HCT116 (cell line): ENCODE measurements at regions not wholly inside any gene's neighbourhood (a gene's known extent, or its start where the extent isn't known, plus 50 kb on each side); places are given as distances from the start of the nearest gene placed in this dataset.

Experiments
- ATAC-seq: fragments of 200-7000 bp; cut with Tn5 transposase; 2 replicates; pipeline ENCODE4 v1.9.1; 2020; ENCODE audit warnings: mild to moderate bottlenecking, moderate library complexity
- BruUV-seq: library from RNA; stranded (reverse); fragments of 400-500 nt; replicated peaks from 2 replicates; lab custom pipeline; 2021; lab: Mats Ljungman, UMichigan
- CTCF ChIA-PET: fragments of 300-600 bp; sonication (Branson Sonifier 250); formaldehyde crosslinking; loops from one replicate; lab custom pipeline; 2021; ENCODE audit warnings: antibody characterized with exemption; lab: Charles Lee
- POLR2A ChIA-PET: fragments of 300-600, 350-600 bp; sonication (Branson Sonifier 250); formaldehyde crosslinking; loops from one replicate; lab custom pipeline; 2021; ENCODE audit warnings: antibody characterized with exemption; lab: Charles Lee
- RAD21 ChIA-PET, 2 experiments: fragments of 300-600 bp; sonication (Branson Sonifier 250); formaldehyde crosslinking; loops; one replicate each; lab custom pipeline; 2023; ENCODE audit warnings: low total read pairs in 2 of 2; ENCODE audit not compliant: uncharacterized antibody in 2 of 2, unreplicated experiment in 2 of 2, low non-redundant PET in 1 of 2; lab: Charles Lee
- DNase-seq: peaks from one replicate; pipeline ENCODE4 v3.0.0-alpha.2; 2010; ENCODE audit warnings: low read depth, low spot score
- H2AFZ ChIP-seq: fragments of 200-600 bp; shearing (Covaris generic), sonication (generic); 2 replicates; pipeline ENCODE4 v1.6.1; 2017; ENCODE audit warnings: low read depth, mixed run types, mixed read lengths, antibody characterized with exemption, low read length; ENCODE audit not compliant: poor library complexity, severe bottlenecking
- H3K27ac ChIP-seq: 2 replicates; pipeline ENCODE4 v1.5.1; 2012; ENCODE audit warnings: low read depth, low read length
- H3K27me3 ChIP-seq: fragments of 200-600 bp; sonication (generic); 2 replicates; pipeline ENCODE4 v1.6.1; 2016; ENCODE audit warnings: mixed run types, low read length, mixed read lengths; ENCODE audit not compliant: insufficient read depth
- H3K36me3 ChIP-seq, 2 experiments: fragments of 200-500 bp in 1 of 2; fragments of 200-600 bp in 1 of 2; sonication (Bioruptor generic) in 1 of 2; sonication (generic) in 1 of 2; 2 replicates each; pipeline versions ENCODE4 v1.5.1 to v1.6.1; 2014 to 2016; ENCODE audit warnings: low read length in 2 of 2, inconsistent platforms in 1 of 2, mixed read lengths in 1 of 2, mixed run types in 1 of 2; ENCODE audit not compliant: insufficient read depth in 2 of 2, control insufficient read depth in 1 of 2
- H3K4me1 ChIP-seq, 2 experiments: fragments of 200-600 bp in 1 of 2; sonication (generic) in 1 of 2; 2 replicates each; pipeline versions ENCODE4 v1.5.1 to v1.6.1; 2012 to 2017; ENCODE audit warnings: low read length in 2 of 2, inconsistent platforms in 1 of 2, mild to moderate bottlenecking in 1 of 2, mixed read lengths in 1 of 2, mixed run types in 1 of 2, moderate library complexity in 1 of 2; ENCODE audit not compliant: insufficient read depth in 2 of 2, control insufficient read depth in 1 of 2
- H3K4me2 ChIP-seq: fragments of 200-600 bp; sonication (generic); 2 replicates; pipeline ENCODE4 v1.6.1; 2017; ENCODE audit warnings: mixed run types, low read length, mixed read lengths
- H3K4me3 ChIP-seq, 2 experiments: fragments of 200-600 bp in 1 of 2; sonication (generic) in 1 of 2; replicated peaks in 1 of 2; 2 replicates each; pipeline ENCODE4 v1.5.1; 2011 to 2016; ENCODE audit warnings: low read length in 2 of 2, control low read depth in 1 of 2, low read depth in 1 of 2, mild to moderate bottlenecking in 1 of 2, mixed read lengths in 1 of 2, mixed run types in 1 of 2
- H3K79me2 ChIP-seq: fragments of 200-600 bp; sonication (generic); 2 replicates; pipeline ENCODE4 v1.6.1; 2017; ENCODE audit warnings: mild to moderate bottlenecking, mixed run types, low read length, moderate library complexity, mixed read lengths; ENCODE audit not compliant: insufficient read depth
- H3K9ac ChIP-seq: fragments of 200-600 bp; sonication (generic); 2 replicates; pipeline ENCODE4 v1.6.1; 2016; ENCODE audit warnings: low read length, mixed read lengths
- H3K9me2 ChIP-seq: fragments of 200-600 bp; sonication (generic), shearing (Covaris generic); 2 replicates; pipeline ENCODE4 v1.6.1; 2017; ENCODE audit warnings: mixed run types, mild to moderate bottlenecking, moderate library complexity; ENCODE audit not compliant: insufficient read depth
- H3K9me3 ChIP-seq, 2 experiments: fragments of 200-500 bp in 1 of 2; fragments of 200-600 bp in 1 of 2; sonication (Bioruptor generic) in 1 of 2; sonication (generic) in 1 of 2; 2 replicates each; pipeline ENCODE4 v1.6.1; 2014 to 2017; ENCODE audit warnings: low read length in 2 of 2, mixed read lengths in 2 of 2, inconsistent platforms in 1 of 2, low read depth in 1 of 2, mild to moderate bottlenecking in 1 of 2, mixed run types in 1 of 2, moderate library complexity in 1 of 2; ENCODE audit not compliant: control insufficient read depth in 1 of 2, insufficient read depth in 1 of 2
- H4K20me1 ChIP-seq: fragments of 200-600 bp; sonication (generic), shearing (Covaris generic); 2 replicates; pipeline ENCODE4 v1.6.1; 2017; ENCODE audit warnings: mixed run types, mild to moderate bottlenecking, moderate library complexity; ENCODE audit not compliant: insufficient read depth
- CBX3 ChIP-seq: IDR thresholded peaks from 2 replicates; pipeline ENCODE4 v1.6.1; 2012; ENCODE audit warnings: low read depth
- CEBPB ChIP-seq: IDR thresholded peaks from 2 replicates; pipeline ENCODE4 v1.6.1; 2012; ENCODE audit warnings: low read depth
- EZH2 ChIP-seq: fragments of 200-600 bp; sonication (generic); IDR thresholded peaks from 2 replicates; pipeline ENCODE4 v1.6.1; 2017; ENCODE audit warnings: antibody characterized with exemption, mixed run types
- FOSL1 ChIP-seq: IDR thresholded peaks from 2 replicates; pipeline ENCODE4 v1.6.1; 2012; ENCODE audit warnings: low read depth
- POLR2A ChIP-seq: IDR thresholded peaks from 2 replicates; pipeline ENCODE4 v1.7.0; 2011; ENCODE audit warnings: borderline replicate concordance; ENCODE audit not compliant: insufficient read depth, insufficient read length; ENCODE audit errors: extremely low read depth
- RAD21 ChIP-seq: IDR thresholded peaks from 2 replicates; pipeline ENCODE4 v1.6.1; 2012; ENCODE audit warnings: low read depth, mild to moderate bottlenecking
- SIN3A ChIP-seq: IDR thresholded peaks from 2 replicates; pipeline ENCODE4 v1.6.1; 2012; ENCODE audit warnings: low read depth
- SP1 ChIP-seq: IDR thresholded peaks from 2 replicates; pipeline ENCODE4 v1.6.1; 2012; ENCODE audit warnings: low read depth
- TCF7L2 ChIP-seq: IDR thresholded peaks from 2 replicates; pipeline ENCODE4 v1.7.0; 2011; ENCODE audit warnings: borderline replicate concordance, inconsistent platforms; ENCODE audit not compliant: insufficient read depth, insufficient read length; ENCODE audit errors: extremely low read depth
- YY1 ChIP-seq: IDR thresholded peaks from 2 replicates; pipeline ENCODE4 v1.6.1; 2011; ENCODE audit warnings: low read length, low read depth, moderate library complexity, mild to moderate bottlenecking; ENCODE audit not compliant: insufficient replicate concordance; ENCODE audit errors: extremely low read depth
- ZFX ChIP-seq: fragments of 450-650 bp; IDR thresholded peaks from 2 replicates; pipeline ENCODE4 v1.6.1; 2017
- ZNF274 ChIP-seq: fragments of 200-500 bp; sonication (Bioruptor generic); IDR thresholded peaks from 2 replicates; pipeline ENCODE4 v1.6.1; 2014; ENCODE audit warnings: mild to moderate bottlenecking, low read depth, low read length, inconsistent platforms
- intact Hi-C: fragments of 100-400 bp; cut with micrococcal nuclease; formaldehyde crosslinking; loops from 2 replicates; pipeline ENCODE4 v1.10.0; 2022
- TF ChIP-seq, protein P1 (sequence below): IDR thresholded peaks from 2 replicates; pipeline ENCODE4 v1.6.1; 2012; ENCODE audit warnings: low read depth
- TF ChIP-seq, protein P2 (sequence below): IDR thresholded peaks from 2 replicates; pipeline ENCODE4 v1.6.1; 2012
- TF ChIP-seq, protein P3 (sequence below), 3 experiments: fragments of 200-600 bp in 1 of 3; sonication (generic) in 1 of 3; IDR thresholded peaks in 2 of 3; conservative IDR thresholded peaks in 1 of 3; 2 replicates each; pipeline ENCODE4 v1.5.1; 2012 to 2017; ENCODE audit warnings: low read depth in 2 of 3, low read length in 2 of 3, antibody characterized with exemption in 1 of 3, borderline replicate concordance in 1 of 3, control low read depth in 1 of 3, mild to moderate bottlenecking in 1 of 3, mixed read lengths in 1 of 3, mixed run types in 1 of 3, moderate library complexity in 1 of 3; ENCODE audit not compliant: insufficient read depth in 1 of 3
- TF ChIP-seq, protein P4 (sequence below): IDR thresholded peaks from 2 replicates; pipeline ENCODE4 v1.6.1; 2012

DNA sequence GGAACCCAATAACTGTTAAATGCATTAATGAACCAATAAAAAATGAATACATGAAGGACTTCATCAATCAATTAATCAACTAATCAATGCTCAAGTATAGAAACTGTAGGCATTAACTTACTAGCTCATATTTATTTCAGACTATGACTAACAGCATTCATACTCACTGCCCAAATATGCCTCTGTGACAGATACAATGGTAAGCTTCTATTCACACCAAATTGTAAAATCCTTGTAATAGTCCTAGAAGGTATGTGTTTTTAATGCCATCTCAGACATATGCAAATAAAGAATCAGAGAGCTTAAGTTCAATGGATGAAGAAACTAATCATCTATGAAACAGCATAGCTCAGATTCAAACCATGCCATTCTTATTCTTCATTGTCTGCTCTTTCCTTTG lies 1253.6 kb upstream of the TENM4 start:
- DNase-seq (no peak), ATAC-seq (no peak)
- Histone ChIP-seq H3K4me3 (no peak overlapping the region), H2AFZ (no peak overlapping the region), H3K4me2 (no peak overlapping the region), H3K9me2 (no peaks in the 10 kb centered on the region), H3K27ac (no peak overlapping the region), H4K20me1 (no peaks in the 10 kb centered on the region), H3K79me2 (no peaks in the 10 kb centered on the region), H3K9ac (no peak overlapping the region), H3K9me3 (peaks cover 12 to 29% of the 10 kb centered on the region in 2 experiments; a peak in 2 of 4 replicates), H3K36me3 (no peaks in the 10 kb centered on the region), H3K4me1 (no peaks in the 10 kb centered on the region), H3K27me3 (no peaks in the 10 kb centered on the region)
- no TSS peak for BruUV-seq
- RAD21 ChIA-PET: no interaction called here
- CTCF ChIA-PET: no interaction called here
- no peak for TF ChIP-seq SIN3A
- TF ChIP-seq, protein P1, sequence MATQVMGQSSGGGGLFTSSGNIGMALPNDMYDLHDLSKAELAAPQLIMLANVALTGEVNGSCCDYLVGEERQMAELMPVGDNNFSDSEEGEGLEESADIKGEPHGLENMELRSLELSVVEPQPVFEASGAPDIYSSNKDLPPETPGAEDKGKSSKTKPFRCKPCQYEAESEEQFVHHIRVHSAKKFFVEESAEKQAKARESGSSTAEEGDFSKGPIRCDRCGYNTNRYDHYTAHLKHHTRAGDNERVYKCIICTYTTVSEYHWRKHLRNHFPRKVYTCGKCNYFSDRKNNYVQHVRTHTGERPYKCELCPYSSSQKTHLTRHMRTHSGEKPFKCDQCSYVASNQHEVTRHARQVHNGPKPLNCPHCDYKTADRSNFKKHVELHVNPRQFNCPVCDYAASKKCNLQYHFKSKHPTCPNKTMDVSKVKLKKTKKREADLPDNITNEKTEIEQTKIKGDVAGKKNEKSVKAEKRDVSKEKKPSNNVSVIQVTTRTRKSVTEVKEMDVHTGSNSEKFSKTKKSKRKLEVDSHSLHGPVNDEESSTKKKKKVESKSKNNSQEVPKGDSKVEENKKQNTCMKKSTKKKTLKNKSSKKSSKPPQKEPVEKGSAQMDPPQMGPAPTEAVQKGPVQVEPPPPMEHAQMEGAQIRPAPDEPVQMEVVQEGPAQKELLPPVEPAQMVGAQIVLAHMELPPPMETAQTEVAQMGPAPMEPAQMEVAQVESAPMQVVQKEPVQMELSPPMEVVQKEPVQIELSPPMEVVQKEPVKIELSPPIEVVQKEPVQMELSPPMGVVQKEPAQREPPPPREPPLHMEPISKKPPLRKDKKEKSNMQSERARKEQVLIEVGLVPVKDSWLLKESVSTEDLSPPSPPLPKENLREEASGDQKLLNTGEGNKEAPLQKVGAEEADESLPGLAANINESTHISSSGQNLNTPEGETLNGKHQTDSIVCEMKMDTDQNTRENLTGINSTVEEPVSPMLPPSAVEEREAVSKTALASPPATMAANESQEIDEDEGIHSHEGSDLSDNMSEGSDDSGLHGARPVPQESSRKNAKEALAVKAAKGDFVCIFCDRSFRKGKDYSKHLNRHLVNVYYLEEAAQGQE: no peak
- no peak for TF ChIP-seq EZH2
- TF ChIP-seq ZFX: no peak
- no peak for TF ChIP-seq TCF7L2
- TF ChIP-seq, protein P2, sequence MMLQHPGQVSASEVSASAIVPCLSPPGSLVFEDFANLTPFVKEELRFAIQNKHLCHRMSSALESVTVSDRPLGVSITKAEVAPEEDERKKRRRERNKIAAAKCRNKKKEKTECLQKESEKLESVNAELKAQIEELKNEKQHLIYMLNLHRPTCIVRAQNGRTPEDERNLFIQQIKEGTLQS: no peak
- no peak for TF ChIP-seq CBX3
- TF ChIP-seq, protein P3, sequence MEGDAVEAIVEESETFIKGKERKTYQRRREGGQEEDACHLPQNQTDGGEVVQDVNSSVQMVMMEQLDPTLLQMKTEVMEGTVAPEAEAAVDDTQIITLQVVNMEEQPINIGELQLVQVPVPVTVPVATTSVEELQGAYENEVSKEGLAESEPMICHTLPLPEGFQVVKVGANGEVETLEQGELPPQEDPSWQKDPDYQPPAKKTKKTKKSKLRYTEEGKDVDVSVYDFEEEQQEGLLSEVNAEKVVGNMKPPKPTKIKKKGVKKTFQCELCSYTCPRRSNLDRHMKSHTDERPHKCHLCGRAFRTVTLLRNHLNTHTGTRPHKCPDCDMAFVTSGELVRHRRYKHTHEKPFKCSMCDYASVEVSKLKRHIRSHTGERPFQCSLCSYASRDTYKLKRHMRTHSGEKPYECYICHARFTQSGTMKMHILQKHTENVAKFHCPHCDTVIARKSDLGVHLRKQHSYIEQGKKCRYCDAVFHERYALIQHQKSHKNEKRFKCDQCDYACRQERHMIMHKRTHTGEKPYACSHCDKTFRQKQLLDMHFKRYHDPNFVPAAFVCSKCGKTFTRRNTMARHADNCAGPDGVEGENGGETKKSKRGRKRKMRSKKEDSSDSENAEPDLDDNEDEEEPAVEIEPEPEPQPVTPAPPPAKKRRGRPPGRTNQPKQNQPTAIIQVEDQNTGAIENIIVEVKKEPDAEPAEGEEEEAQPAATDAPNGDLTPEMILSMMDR (IDR thresholded peaks at IDR 0.05 in 2 of 3, conservative IDR thresholded peaks at IDR 0.05 in 1 of 3; ENCODE audit: borderline replicate concordance in 1 of 3, insufficient read depth in 1 of 3, low read depth in 2 of 3, low read length in 2 of 3): no peak
- TF ChIP-seq SP1: no peak
- TF ChIP-seq, protein P4, sequence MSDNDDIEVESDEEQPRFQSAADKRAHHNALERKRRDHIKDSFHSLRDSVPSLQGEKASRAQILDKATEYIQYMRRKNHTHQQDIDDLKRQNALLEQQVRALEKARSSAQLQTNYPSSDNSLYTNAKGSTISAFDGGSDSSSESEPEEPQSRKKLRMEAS: no peak
- no peak for TF ChIP-seq RAD21
- no peak for TF ChIP-seq POLR2A
- no peak for TF ChIP-seq CEBPB
- no peak for TF ChIP-seq FOSL1
- TF ChIP-seq YY1: no peak
- no peak for TF ChIP-seq ZNF274
- POLR2A ChIA-PET: no interaction called here
- intact Hi-C loops: no loop called here
